SJSA1 (cell line): ENCODE measurements at regions not wholly inside any gene's neighbourhood (a gene's known extent, or its start where the extent isn't known, plus 50 kb on each side); places are given as distances from the start of the nearest gene placed in this dataset.
"Not testable (repeated sequence)": the region's sequence is repeated elsewhere in the genome, so short reads cannot be mapped to it uniquely, and the experiment has no call there.

ENCODE experiments used
- DNase-seq, 2 experiments: peaks; one replicate each; pipeline ENCODE4 v3.0.0-alpha.2; 2015 to 2020; ENCODE audit warnings: low spot score in 2 of 2, low read depth in 1 of 2
- H3K27ac ChIP-seq: fragments of 250-450 bp; sonication (Bioruptor Pico); 2 replicates; pipeline ENCODE4 v1.5.1; 2020; ENCODE audit warnings: mild to moderate bottlenecking, moderate library complexity
- H3K27me3 ChIP-seq: fragments of 250-450 bp; sonication (Bioruptor Pico); replicated peaks from 2 replicates; pipeline ENCODE4 v1.5.1; 2020; ENCODE audit warnings: mild to moderate bottlenecking, moderate library complexity
- H3K36me3 ChIP-seq: fragments of 250-450 bp; sonication (Bioruptor Pico); 2 replicates; pipeline ENCODE4 v1.5.1; 2020; ENCODE audit warnings: mild to moderate bottlenecking
- H3K4me1 ChIP-seq: fragments of 250-450 bp; sonication (Bioruptor Pico); replicated peaks from 2 replicates; pipeline ENCODE4 v1.6.1; 2021; ENCODE audit warnings: mild to moderate bottlenecking
- H3K4me3 ChIP-seq: fragments of 250-450 bp; sonication (Bioruptor Pico); 2 replicates; pipeline ENCODE4 v1.5.1; 2020; ENCODE audit warnings: mild to moderate bottlenecking
- H3K9me3 ChIP-seq: fragments of 250-450 bp; sonication (Bioruptor Pico); replicated peaks from 2 replicates; pipeline ENCODE4 v1.5.1; 2020; ENCODE audit warnings: mild to moderate bottlenecking

DNA sequence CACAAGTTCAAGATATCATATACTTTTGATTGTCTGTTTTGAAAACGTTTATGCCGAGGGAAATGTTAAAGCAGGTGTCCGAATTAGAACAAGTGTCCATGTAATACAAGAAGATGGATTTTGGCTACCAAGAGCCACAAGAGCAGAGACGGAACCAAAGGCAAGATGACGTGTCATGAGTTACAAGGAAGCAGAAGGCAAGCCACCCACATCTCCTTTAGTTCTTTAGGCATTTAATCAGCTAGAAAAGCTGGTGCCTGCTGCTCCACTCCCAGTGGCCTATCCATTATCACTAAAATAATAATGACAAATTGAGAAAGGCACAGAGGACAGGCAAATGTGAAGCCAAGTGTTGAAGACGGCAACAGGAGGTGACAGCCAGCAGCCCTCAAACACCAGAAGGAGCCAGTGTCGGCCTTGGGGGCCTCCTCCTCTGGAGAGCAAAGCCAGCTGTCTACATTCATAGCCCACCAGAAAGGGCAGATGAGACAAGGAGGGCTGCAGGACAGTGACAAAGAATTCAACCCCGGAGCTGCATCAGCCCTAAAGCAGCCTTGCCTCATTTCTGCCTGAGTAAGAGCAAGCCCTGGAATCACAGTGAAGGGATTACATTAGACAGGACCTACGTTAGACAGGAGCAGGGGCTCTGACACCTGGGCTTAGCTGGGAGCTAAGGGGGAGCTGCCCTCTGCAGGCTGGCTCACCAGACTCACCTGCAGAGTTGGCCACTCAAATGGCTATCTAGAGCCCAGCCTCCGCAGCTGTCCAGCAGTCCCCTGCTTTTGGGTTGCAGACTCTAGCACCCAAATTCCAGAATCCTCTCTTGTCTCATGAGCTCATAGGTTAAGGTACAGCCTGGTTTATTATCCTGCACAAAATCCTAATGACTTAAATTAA lies 569.9 kb downstream of the UQCRFS1 start:
- no peak overlapping the region for H3K4me3 ChIP-seq
- no peak overlapping the region for H3K27ac ChIP-seq
- H3K9me3 ChIP-seq = no peaks in the 10 kb centered on the region
- H3K36me3 ChIP-seq = no peaks in the 10 kb centered on the region
- no peaks in the 10 kb centered on the region for H3K27me3 ChIP-seq
- no peak for DNase-seq
- H3K4me1 ChIP-seq = no peaks in the 10 kb centered on the region

DNA sequence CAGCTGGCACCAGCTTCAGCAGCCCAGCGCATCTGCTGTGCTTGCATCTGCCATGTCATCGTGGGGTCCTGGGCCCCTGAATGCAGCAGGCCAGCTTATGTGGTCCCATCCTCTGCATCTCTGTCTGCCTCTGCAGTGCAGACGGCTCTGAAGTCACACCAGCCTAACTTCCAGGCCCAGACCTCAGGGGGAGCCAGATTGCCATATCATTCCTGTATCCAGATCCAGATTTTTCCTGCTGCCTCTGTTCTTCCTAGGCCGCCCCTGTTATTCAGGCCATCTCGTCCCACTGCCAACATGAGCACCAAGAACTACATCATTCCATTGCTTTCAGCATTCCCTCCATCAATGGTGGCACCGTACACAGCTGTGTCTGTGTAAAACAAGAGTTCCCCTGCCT lies 571.6 kb downstream of the UQCRFS1 start:
- no peaks in the 10 kb centered on the region for H3K9me3 ChIP-seq
- no peaks in the 10 kb centered on the region for H3K36me3 ChIP-seq
- no peaks in the 10 kb centered on the region for H3K4me1 ChIP-seq
- H3K4me3 ChIP-seq = no peak overlapping the region
- H3K27ac ChIP-seq = no peak overlapping the region
- no peaks in the 10 kb centered on the region for H3K27me3 ChIP-seq
- no peak for DNase-seq

GRCh38 chr19:28640506-28640905 lies 572.4 kb downstream of the UQCRFS1 start:
- Histone ChIP-seq H3K27ac (no peak overlapping the region), H3K4me3 (no peak overlapping the region), H3K36me3 (no peaks in the 10 kb centered on the region), H3K4me1 (no peaks in the 10 kb centered on the region), H3K27me3 (no peaks in the 10 kb centered on the region), H3K9me3 (no peaks in the 10 kb centered on the region)
- no peak for DNase-seq

DNA sequence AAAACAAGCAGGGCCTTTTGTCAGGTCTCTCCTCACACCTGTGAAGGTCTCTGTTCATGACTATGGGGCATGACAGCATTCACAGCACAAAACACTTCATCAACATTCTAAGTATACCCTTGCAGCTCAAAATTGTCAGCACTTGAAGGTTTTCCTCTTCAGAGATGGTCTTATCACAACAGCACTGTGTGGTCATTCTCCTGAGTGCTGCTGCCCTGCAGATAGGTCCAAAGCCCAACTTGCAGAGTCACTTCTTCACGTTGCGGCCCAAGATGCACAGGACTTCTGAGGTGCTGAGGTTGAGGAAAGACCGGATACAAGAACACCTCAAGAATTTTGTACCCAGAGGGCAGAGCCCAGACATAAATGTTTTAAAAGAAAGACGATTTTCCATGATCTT lies 574.5 kb downstream of the UQCRFS1 start:
- no peak for DNase-seq
- H3K27ac ChIP-seq = no peak overlapping the region
- H3K4me3 ChIP-seq = no peak overlapping the region
- H3K27me3 ChIP-seq = no peaks in the 10 kb centered on the region
- no peaks in the 10 kb centered on the region; the same call in 1 of the 2 replicates for H3K9me3 ChIP-seq
- no peaks in the 10 kb centered on the region for H3K36me3 ChIP-seq
- no peaks in the 10 kb centered on the region for H3K4me1 ChIP-seq

DNA sequence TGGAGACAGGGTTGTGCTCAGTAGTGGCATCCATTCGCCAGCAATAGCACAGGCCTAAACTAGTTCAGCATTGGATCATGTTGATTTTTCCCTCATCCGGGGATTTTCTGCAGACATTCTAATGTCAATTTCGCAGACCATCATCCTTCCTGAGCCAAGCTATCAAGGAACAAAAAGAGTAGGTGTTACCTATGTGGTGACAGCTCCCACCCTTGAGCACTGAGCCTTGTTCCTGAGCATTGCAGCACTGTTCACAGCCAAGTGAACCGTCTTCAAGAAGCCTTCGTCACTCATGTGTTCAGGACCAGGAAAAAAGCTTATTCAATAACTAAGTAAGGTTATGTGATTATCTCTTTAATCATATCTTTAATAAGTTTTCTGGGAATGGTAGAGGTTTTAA lies 576.2 kb downstream of the UQCRFS1 start:
- DNase-seq = no peak
- H3K9me3 ChIP-seq = no peaks in the 10 kb centered on the region; the same call in 1 of the 2 replicates

DNA sequence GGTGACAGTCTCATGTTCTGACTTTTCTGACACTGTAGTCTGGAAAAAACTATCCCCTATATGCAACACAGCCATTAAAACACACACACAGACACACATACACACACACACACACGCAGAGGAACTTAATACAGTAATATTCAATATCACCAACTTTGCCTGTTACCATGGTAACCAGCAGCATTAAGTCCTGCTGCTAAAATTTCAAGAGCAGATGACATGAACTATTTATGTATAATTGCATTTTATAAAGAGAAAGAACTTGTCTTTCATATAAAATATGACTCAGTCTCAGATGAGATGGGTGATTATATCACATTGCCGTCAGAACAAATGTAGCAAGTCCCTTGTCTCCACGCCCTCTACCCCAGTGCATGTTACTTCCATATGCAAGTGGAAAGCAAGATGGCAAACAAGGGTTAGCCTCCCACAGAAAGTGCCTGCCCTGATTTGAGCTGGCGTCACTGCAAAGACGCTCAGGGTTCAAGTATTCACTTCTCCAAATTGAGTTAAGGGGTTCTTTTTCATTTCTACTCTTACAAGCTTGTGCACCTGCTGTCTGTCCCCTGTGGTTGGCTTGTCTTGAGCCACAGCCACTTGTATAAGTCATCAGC lies 576.8 kb downstream of the UQCRFS1 start:
- Histone ChIP-seq H3K27ac (no peak overlapping the region), H3K4me3 (no peak overlapping the region), H3K9me3 (no peaks in the 10 kb centered on the region; the same call in 1 of the 2 replicates), H3K27me3 (no peaks in the 10 kb centered on the region), H3K36me3 (no peaks in the 10 kb centered on the region), H3K4me1 (0 out of 2 replicates have a peak, but pooled peaks cover under 1% of the 10 kb centered on the region)
- no peak for DNase-seq

More for the DNA sequence above, 576.2 kb downstream of the UQCRFS1 start:
- no peaks in the 10 kb centered on the region for H3K36me3 ChIP-seq
- no peaks in the 10 kb centered on the region for H3K27me3 ChIP-seq
- H3K4me1 ChIP-seq = no peaks in the 10 kb centered on the region
- H3K4me3 ChIP-seq = no peak overlapping the region
- H3K27ac ChIP-seq = no peak overlapping the region

- H3K4me3 ChIP-seq = no peak overlapping the region
- no peaks in the 10 kb centered on the region for H3K36me3 ChIP-seq
- DNase-seq = no peak
- 0 out of 2 replicates have a peak, but pooled peaks cover 4% of the 10 kb centered on the region for H3K4me1 ChIP-seq
- no peaks in the 10 kb centered on the region for H3K27me3 ChIP-seq
- H3K9me3 ChIP-seq = no peaks in the 10 kb centered on the region; the same call in 1 of the 2 replicates
- H3K27ac ChIP-seq = no peak overlapping the region
These were observed 578.1 kb downstream of the UQCRFS1 start for GRCh38 chr19:28634837-28635236.

- no peaks in the 10 kb centered on the region; the same call in 1 of the 2 replicates for H3K9me3 ChIP-seq
- H3K4me1 ChIP-seq = 0 out of 2 replicates have a peak, but pooled peaks cover 4% of the 10 kb centered on the region
- no peak overlapping the region for H3K4me3 ChIP-seq
- no peak for DNase-seq
- H3K27ac ChIP-seq = no peak overlapping the region
- H3K27me3 ChIP-seq = no peaks in the 10 kb centered on the region
- H3K36me3 ChIP-seq = no peaks in the 10 kb centered on the region
These were observed 579.0 kb downstream of the UQCRFS1 start for GRCh38 chr19:28634019-28634328.

GRCh38 chr19:28633319-28634018 lies 579.5 kb downstream of the UQCRFS1 start:
- H3K27ac ChIP-seq = no peak overlapping the region
- H3K27me3 ChIP-seq = no peaks in the 10 kb centered on the region
- H3K4me3 ChIP-seq = no peak overlapping the region
- DNase-seq = peak in 1 of 2 experiments; percentile 10
- H3K4me1 ChIP-seq = 0 out of 2 replicates have a peak, but pooled peaks cover 4% of the 10 kb centered on the region
- H3K9me3 ChIP-seq = no peaks in the 10 kb centered on the region; the same call in 1 of the 2 replicates
- H3K36me3 ChIP-seq = no peaks in the 10 kb centered on the region

- DNase-seq = no peak
These were observed 580.4 kb downstream of the UQCRFS1 start for GRCh38 chr19:28632371-28633080.

GRCh38 chr19:28631961-28632360 lies 581.0 kb downstream of the UQCRFS1 start:
- Histone ChIP-seq H3K27ac (no peak overlapping the region), H3K4me1 (0 out of 2 replicates have a peak, but pooled peaks cover 4% of the 10 kb centered on the region), H3K9me3 (no peaks in the 10 kb centered on the region; the same call in 1 of the 2 replicates), H3K4me3 (no peak overlapping the region), H3K36me3 (no peaks in the 10 kb centered on the region), H3K27me3 (no peaks in the 10 kb centered on the region)
- DNase-seq = no peak

More at GRCh38 chr19:28632371-28633080, 580.4 kb downstream of the UQCRFS1 start:
- H3K27me3 ChIP-seq = no peaks in the 10 kb centered on the region
- 0 out of 2 replicates have a peak, but pooled peaks cover 4% of the 10 kb centered on the region for H3K4me1 ChIP-seq
- H3K4me3 ChIP-seq = no peak overlapping the region
- no peaks in the 10 kb centered on the region for H3K36me3 ChIP-seq
- H3K27ac ChIP-seq = no peak overlapping the region
- H3K9me3 ChIP-seq = no peaks in the 10 kb centered on the region; the same call in 1 of the 2 replicates

- Histone ChIP-seq H3K36me3 (no peaks in the 10 kb centered on the region), H3K27ac (no peak overlapping the region), H3K4me1 (0 out of 2 replicates have a peak, but pooled peaks cover 4% of the 10 kb centered on the region)
These were observed 585.3 kb downstream of the UQCRFS1 start for GRCh38 chr19:28627669-28628068.

DNA sequence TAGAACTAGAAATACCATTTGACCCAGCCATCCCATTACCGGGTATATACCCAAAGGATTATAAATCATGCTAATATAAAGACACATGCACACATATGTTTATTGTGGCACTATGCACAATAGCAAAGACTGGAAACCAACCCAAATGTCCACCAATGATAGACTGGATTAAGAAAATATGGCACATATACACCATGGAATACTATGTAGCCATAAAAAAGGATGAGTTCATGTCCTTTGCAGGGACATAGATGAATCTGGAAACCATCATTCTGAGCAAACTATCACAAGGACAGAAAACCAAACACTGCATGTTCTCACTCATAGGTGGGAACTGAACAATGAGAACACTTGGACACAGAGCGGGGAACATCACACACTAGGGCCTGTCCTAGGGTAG lies 586.5 kb downstream of the UQCRFS1 start:
- DNase-seq, H3K27me3 ChIP-seq, H3K4me1 ChIP-seq, H3K4me3 ChIP-seq, H3K36me3 ChIP-seq, H3K27ac ChIP-seq, H3K9me3 ChIP-seq: not testable (repeated sequence)

More at GRCh38 chr19:28627669-28628068, 585.3 kb downstream of the UQCRFS1 start:
- no peak for DNase-seq
- Histone ChIP-seq H3K9me3 (no peaks in the 10 kb centered on the region), H3K4me3 (no peak overlapping the region), H3K27me3 (no peaks in the 10 kb centered on the region)
